Stomach (tissue), 8 donors: ENCODE measurements at regions not wholly inside any gene's neighbourhood (a gene's known extent, or its start where the extent isn't known, plus 50 kb on each side); places are given as distances from the start of the nearest gene placed in this dataset.
A peak's percentile ranks its signal among the peaks of the same experiment; 100 is the strongest.
"Not testable (repeated sequence)": the region's sequence is repeated elsewhere in the genome, so short reads cannot be mapped to it uniquely, and the experiment has no call there.

Source experiments
- DNase-seq, 2 donors: peaks; one replicate each; pipeline versions ENCODE4 v3.0.0 to v3.0.0-alpha.2; 2013 to 2019
- H3K27ac ChIP-seq, 5 donors: fragments of 200-600 bp in 4 of 5; sonication (generic) in 4 of 5; one replicate each; pipeline ENCODE4 v1.5.1; 2013 to 2019; ENCODE audit warnings: mild to moderate bottlenecking in 1 of 5, moderate library complexity in 1 of 5
- H3K27me3 ChIP-seq, 3 donors: fragments of 200-600 bp; sonication (generic); one replicate each; pipeline ENCODE4 v1.5.1; 2017 to 2019; ENCODE audit warnings: mixed run types in 1 of 3
- H3K36me3 ChIP-seq, 4 donors: fragments of 200-600 bp; sonication (generic); 1 replicate in 3 of 4; 2 replicates in 1 of 4; pipeline ENCODE4 v1.5.1; 2016 to 2019
- H3K4me1 ChIP-seq, 4 donors: fragments of 200-600 bp; sonication (generic); one replicate each; pipeline ENCODE4 v1.5.1; 2016 to 2019
- H3K4me3 ChIP-seq, 4 donors: fragments of 200-600 bp; sonication (generic) in 3 of 4; one replicate each; pipeline ENCODE4 v1.5.1; 2016 to 2019; ENCODE audit warnings: mild to moderate bottlenecking in 1 of 4
- H3K9me3 ChIP-seq, 4 donors: fragments of 200-600 bp; sonication (generic); one replicate each; pipeline ENCODE4 v1.5.1; 2016 to 2019
- CTCF ChIP-seq, 7 experiments: fragments of 450-650 bp in 4 of 7; fragments of 200-600 bp in 3 of 7; sonication (generic) in 3 of 7; IDR thresholded peaks; one replicate each; pipeline ENCODE4 v1.5.1; 2016 to 2019; ENCODE audit warnings: antibody characterized with exemption in 7 of 7, control low read depth in 2 of 7, mild to moderate bottlenecking in 1 of 7
- EP300 ChIP-seq: sonication (generic); formaldehyde crosslinking; IDR thresholded peaks from one replicate; pipeline ENCODE4 v1.6.1; 2017; ENCODE audit warnings: antibody characterized with exemption
- POLR2A ChIP-seq, 4 donors: fragments of 450-650 bp; IDR thresholded peaks; one replicate each; pipeline ENCODE4 v1.6.1; 2016; ENCODE audit warnings: antibody characterized with exemption in 4 of 4, control low read depth in 2 of 4, mild to moderate bottlenecking in 1 of 4, moderate library complexity in 1 of 4
- POLR2AphosphoS5 ChIP-seq, 3 donors: sonication (generic); formaldehyde crosslinking; IDR thresholded peaks; one replicate each; pipeline ENCODE4 v1.6.1; 2016; ENCODE audit warnings: antibody characterized with exemption in 3 of 3
- WGBS, 5 donors: extraction: QIAGEN DNeasy Blood & Tissue Kit in 3 of 5; methylation state at CpG; one replicate each; pipeline versions ENCODE4 v1.1.5 to v1.1.7; 2013 to 2018; 5-methylcytosine and 5-hydroxymethylcytosine counted together
- intact Hi-C: fragments of 100-400 bp; cut with DNase I; formaldehyde crosslinking; loops from one replicate; pipeline ENCODE4 v1.15.1; 2023; ENCODE audit warnings: low total_unique reads
- donor health status: healthy with polysubstance abuse.
- donor health status: Bipolar disorder and iron deficiency.
- donor health status: healthy.

DNA sequence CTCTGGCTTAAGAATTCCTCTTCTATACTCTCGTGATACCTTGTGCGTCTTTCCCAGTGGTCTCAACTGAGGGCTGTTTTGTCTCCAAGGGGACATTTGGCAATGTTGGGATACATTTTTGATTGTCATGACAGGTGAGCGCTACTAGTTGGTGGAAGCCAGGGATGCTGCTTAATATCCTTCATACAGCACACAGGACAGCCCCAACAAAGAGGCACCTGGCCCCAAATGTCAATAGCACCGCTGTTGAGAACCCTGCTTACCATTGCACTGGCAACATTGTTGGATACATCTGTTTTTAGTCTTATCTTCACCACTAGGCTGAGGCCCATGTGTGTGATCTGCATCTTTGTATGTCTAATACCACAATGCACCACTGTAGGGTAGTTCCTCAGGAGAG, 114.1 kb downstream of the C9orf152 start:
- TF ChIP-seq POLR2AphosphoS5 (IDR thresholded peaks at IDR 0.05) (no peak), CTCF (IDR thresholded peaks at IDR 0.05) (no peak), EP300 (no peak), POLR2A (IDR thresholded peaks at IDR 0.05) (no peak)
- no peak for DNase-seq
- H3K36me3 ChIP-seq, result no peaks in the 10 kb centered on the region
- peaks cover 2 to 35% (median 19%) of the 10 kb centered on the region in 4 donors for H3K4me1 ChIP-seq
- 90 to 98% (median 97%) methylated on average over 4 of the region's 4 CpGs for WGBS, 5 donors
- no peaks in the 10 kb centered on the region for H3K9me3 ChIP-seq
- no peak overlapping the region for H3K4me3 ChIP-seq
- no peak overlapping the region for H3K27ac ChIP-seq
- no peaks in the 10 kb centered on the region for H3K27me3 ChIP-seq
- intact Hi-C loops, result no loop called here

GRCh38 chr9:110095161-110095595, 112.8 kb downstream of the C9orf152 start:
- peaks cover 0 to 34% (median 13%) of the 10 kb centered on the region in 4 donors for H3K4me1 ChIP-seq
- H3K9me3 ChIP-seq, result no peaks in the 10 kb centered on the region
- peak in 1 of 2 donors; percentile 63 for DNase-seq
- H3K27me3 ChIP-seq, result no peaks in the 10 kb centered on the region
- WGBS, 5 donors, result 69 to 92% (median 76%) methylated on average over 2 of the region's 2 CpGs
- H3K36me3 ChIP-seq, result no peaks in the 10 kb centered on the region
- no peak for TF ChIP-seq EP300
- TF ChIP-seq CTCF (IDR thresholded peaks at IDR 0.05), result no peak
- no peak for TF ChIP-seq POLR2A (IDR thresholded peaks at IDR 0.05)
- TF ChIP-seq POLR2AphosphoS5 (IDR thresholded peaks at IDR 0.05), result no peak
- H3K27ac ChIP-seq, result peak overlapping the region in 2 of 5 donors; percentile 26 to 28
- intact Hi-C loops, result no loop called here
- no peak overlapping the region for H3K4me3 ChIP-seq

- intact Hi-C loops, result no loop called here
- 80 to 100% (median 94%) methylated on average over 2 of the region's 2 CpGs for WGBS, 5 donors
- peak overlapping the region in 2 of 5 donors; percentile 26 to 28 for H3K27ac ChIP-seq
- no peaks in the 10 kb centered on the region for H3K9me3 ChIP-seq
- no peaks in the 10 kb centered on the region for H3K36me3 ChIP-seq
- DNase-seq, result no peak
- no peaks in the 10 kb centered on the region for H3K27me3 ChIP-seq
- H3K4me1 ChIP-seq, result peaks cover 2 to 32% (median 11%) of the 10 kb centered on the region in 4 donors
- TF ChIP-seq POLR2A (IDR thresholded peaks at IDR 0.05) (no peak), POLR2AphosphoS5 (IDR thresholded peaks at IDR 0.05) (no peak), EP300 (no peak), CTCF (IDR thresholded peaks at IDR 0.05) (no peak)
- H3K4me3 ChIP-seq, result no peak overlapping the region
These were observed 112.2 kb downstream of the C9orf152 start for GRCh38 chr9:110095776-110096175.

DNA sequence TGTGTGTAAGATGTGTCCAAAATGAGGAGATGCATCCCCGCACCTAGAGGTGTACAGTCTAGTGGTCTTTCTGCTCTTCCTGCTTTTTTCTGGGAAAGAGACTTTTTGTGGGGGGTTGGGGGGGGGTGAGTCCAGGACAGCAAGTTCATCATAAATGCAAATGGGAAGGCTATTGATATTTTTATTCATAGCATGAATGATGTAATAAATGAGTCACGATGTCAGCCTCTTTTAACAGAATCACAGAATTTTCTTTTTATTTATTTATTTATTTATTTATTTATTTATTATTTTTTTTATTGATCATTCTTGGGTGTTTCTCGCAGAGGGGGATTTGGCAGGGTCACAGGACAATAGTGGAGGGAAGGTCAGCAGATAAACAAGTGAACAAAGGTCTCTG, 111.3 kb downstream of the C9orf152 start:
- peaks cover 11 to 32% (median 11%) of the 10 kb centered on the region in 4 donors for H3K4me1 ChIP-seq
- H3K9me3 ChIP-seq, intact Hi-C loops, H3K27me3 ChIP-seq, H3K36me3 ChIP-seq, DNase-seq, H3K4me3 ChIP-seq, H3K27ac ChIP-seq: not testable (repeated sequence)
- WGBS, 5 donors, result 73 to 80% (median 78%) methylated on average over 3 of the region's 3 CpGs

DNA sequence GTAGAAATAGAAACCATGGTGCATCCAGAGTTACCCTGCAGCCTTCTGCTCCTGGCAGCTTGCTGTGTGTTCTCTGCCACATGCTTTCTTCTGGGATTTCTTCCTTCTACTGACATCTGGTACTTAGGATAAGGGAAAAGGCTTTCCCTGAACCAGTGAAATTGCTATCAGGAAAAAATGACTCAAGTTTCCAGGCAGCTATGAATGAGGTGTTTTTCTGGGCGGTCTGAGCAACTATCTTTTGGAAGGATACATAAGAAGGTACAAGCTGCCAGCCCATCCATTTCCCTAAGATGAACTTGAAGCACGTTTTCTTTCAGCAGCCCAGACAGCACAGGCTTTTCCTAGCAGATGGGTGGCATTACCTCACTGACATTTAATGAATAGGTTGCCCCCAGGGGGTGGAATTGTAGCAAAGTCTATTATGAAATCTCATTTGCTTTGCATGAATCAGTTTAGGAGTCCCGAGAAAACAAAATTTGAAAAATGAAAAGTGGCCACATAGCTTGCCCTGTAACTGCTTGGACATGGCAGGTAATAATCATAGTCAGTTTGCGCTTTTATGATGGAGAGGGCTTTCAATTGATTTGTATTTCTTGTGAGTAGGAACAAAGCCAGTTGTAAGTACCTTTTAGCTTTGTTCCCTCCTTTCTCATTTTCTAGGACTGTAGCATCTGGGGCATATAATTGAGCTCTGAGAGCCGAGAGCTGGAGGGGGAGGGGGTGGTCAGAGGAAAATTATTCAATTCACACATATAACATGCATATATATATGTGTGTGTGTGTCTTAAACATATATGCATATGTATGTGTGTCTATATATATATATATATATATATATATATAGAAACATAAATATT, 108.5 kb downstream of the C9orf152 start:
- Histone ChIP-seq H3K36me3 (no peaks in the 10 kb centered on the region), H3K4me1 (peaks cover 18 to 39% (median 20%) of the 10 kb centered on the region in 4 donors), H3K27ac (peak overlapping the region in 2 of 5 donors; percentile 32 to 49), H3K27me3 (no peaks in the 10 kb centered on the region), H3K9me3 (no peaks in the 10 kb centered on the region), H3K4me3 (no peak overlapping the region)
- intact Hi-C loops, result no loop called here
- DNase-seq, result peak in 1 of 2 donors; percentile 61
- 68 to 80% (median 73%) methylated on average over 5 of the region's 5 CpGs for WGBS, 5 donors
- TF ChIP-seq EP300 (no peak), POLR2A (IDR thresholded peaks at IDR 0.05) (no peak), CTCF (IDR thresholded peaks at IDR 0.05) (no peak), POLR2AphosphoS5 (IDR thresholded peaks at IDR 0.05) (peak in 1 of 3 donors; percentile 64)
